ENCODE measurements at regions not wholly inside any gene's neighbourhood (a gene's known extent, or its start where the extent isn't known, plus 50 kb on each side); places are given as distances from the start of the nearest gene placed in this dataset.

DNA sequence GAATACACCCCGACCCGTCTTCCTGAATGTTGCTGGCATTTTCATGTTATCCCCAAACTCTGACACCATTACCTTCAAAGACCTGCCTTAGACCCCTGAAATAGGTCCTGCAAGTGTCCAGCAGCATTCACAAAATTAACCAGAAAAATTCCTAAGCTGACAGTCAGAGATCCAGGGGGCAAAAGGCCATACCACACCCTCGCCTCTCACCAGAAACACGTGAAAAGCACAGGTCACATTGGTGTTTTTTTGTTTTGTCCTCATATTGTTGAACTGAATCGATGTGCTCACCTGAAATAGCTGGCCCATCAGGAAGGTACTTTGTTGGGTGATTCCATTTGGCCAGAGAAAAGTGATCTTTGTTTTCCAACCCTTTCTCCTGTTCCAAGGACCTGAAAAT lies 113.1 kb upstream of the HES1 start:
- no peaks in the 10 kb centered on the region for H3K27me3 ChIP-seq
- no peak overlapping the region for H3K4me3 ChIP-seq
- no peaks in the 10 kb centered on the region for H3K36me3 ChIP-seq
- H3K4me1 ChIP-seq: peaks cover 0 to 7% (median 0%) of the 10 kb centered on the region in 4 donors
- H3K27ac ChIP-seq: no peak overlapping the region
- WGBS, 2 donors: 87 to 90% methylated on average over 5 of the region's 5 CpGs
- no peak for TF ChIP-seq EP300 (IDR thresholded peaks at IDR 0.05)
- no peaks in the 10 kb centered on the region for H3K9me3 ChIP-seq
- no peak for DNase-seq (ENCODE audit: low spot score in 2 of 2)

DNA sequence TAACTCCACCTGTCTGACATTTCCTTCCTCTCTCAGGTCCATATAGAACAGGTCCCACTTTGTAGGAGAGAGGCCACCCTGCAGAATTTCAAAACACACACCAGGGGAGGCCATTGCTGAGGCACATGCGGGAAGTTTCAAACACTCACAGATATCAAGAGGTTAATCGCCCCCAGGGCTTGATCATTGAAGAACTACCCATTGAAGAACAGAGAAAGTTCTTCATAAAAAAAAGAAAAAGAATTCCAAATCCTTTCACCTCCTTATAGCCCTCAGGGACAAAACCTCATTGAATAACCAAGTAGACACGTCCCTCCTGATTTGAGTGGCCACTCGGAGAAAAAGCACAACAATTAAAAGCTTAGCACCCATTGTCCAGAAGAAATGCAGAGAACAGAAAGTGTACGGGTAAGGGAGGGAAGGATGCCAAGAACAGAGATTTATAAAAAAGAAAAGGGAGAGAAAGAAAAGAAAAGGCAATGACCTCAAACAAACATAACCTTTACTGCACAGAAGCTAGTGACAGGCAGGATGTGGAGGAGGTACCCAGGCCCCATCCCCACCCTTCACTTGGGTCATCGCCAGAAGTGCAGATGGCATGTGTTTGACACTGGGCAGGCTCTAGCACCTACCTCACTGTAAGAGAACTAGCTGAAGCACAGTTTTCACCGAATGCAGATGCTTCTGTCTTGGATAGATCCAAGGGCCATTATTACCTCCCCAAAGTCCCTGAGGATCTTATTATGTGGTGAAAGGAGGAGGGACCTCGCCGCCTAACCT lies 112.3 kb upstream of the HES1 start:
- H3K36me3 ChIP-seq: no peaks in the 10 kb centered on the region
- H3K9me3 ChIP-seq: no peaks in the 10 kb centered on the region
- 61 to 64% methylated on average over 9 of the region's 9 CpGs for WGBS, 2 donors
- no peak overlapping the region for H3K27ac ChIP-seq
- H3K27me3 ChIP-seq: no peaks in the 10 kb centered on the region
- H3K4me3 ChIP-seq: no peak overlapping the region
- peaks cover 0 to 7% (median 0%) of the 10 kb centered on the region in 4 donors for H3K4me1 ChIP-seq
- TF ChIP-seq EP300 (IDR thresholded peaks at IDR 0.05) (no peak), POLR2A (IDR thresholded peaks at IDR 0.05) (no peak)
- TF ChIP-seq, protein P1, sequence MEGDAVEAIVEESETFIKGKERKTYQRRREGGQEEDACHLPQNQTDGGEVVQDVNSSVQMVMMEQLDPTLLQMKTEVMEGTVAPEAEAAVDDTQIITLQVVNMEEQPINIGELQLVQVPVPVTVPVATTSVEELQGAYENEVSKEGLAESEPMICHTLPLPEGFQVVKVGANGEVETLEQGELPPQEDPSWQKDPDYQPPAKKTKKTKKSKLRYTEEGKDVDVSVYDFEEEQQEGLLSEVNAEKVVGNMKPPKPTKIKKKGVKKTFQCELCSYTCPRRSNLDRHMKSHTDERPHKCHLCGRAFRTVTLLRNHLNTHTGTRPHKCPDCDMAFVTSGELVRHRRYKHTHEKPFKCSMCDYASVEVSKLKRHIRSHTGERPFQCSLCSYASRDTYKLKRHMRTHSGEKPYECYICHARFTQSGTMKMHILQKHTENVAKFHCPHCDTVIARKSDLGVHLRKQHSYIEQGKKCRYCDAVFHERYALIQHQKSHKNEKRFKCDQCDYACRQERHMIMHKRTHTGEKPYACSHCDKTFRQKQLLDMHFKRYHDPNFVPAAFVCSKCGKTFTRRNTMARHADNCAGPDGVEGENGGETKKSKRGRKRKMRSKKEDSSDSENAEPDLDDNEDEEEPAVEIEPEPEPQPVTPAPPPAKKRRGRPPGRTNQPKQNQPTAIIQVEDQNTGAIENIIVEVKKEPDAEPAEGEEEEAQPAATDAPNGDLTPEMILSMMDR (IDR thresholded peaks at IDR 0.05): no peak
- DNase-seq (ENCODE audit: low spot score in 2 of 2): no peak

DNA sequence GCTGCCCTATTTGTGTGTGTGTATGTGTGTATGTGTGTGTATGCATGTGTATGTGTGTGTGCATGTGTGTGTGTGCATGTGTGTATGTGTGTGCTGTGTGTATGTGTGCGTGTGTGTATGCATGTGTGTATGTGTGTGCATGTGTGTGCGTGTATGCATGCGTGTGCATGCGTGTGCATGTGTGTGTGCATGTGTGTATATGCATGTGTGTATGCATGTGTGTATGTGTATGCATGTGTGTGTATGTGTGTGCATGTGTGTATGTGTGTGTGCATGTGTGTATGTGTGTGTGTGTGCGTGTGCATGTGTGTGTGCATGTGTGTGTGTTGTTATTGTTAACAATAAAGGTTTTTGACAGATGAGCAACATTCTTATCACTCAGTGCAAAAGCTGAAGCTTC lies 110.8 kb upstream of the HES1 start:
- H3K27me3 ChIP-seq: no peaks in the 10 kb centered on the region
- no peak for DNase-seq (ENCODE audit: low spot score in 2 of 2)
- no peaks in the 10 kb centered on the region for H3K9me3 ChIP-seq
- peaks cover 0 to 7% (median 0%) of the 10 kb centered on the region in 4 donors for H3K4me1 ChIP-seq
- no peak overlapping the region for H3K4me3 ChIP-seq
- 73 to 92% methylated on average over 5 of the region's 5 CpGs for WGBS, 2 donors
- H3K36me3 ChIP-seq: no peaks in the 10 kb centered on the region
- TF ChIP-seq EP300 (IDR thresholded peaks at IDR 0.05) (no peak), POLR2A (IDR thresholded peaks at IDR 0.05) (no peak)
- TF ChIP-seq, protein P1 (IDR thresholded peaks at IDR 0.05): no peak
- H3K27ac ChIP-seq: no peak overlapping the region

DNA sequence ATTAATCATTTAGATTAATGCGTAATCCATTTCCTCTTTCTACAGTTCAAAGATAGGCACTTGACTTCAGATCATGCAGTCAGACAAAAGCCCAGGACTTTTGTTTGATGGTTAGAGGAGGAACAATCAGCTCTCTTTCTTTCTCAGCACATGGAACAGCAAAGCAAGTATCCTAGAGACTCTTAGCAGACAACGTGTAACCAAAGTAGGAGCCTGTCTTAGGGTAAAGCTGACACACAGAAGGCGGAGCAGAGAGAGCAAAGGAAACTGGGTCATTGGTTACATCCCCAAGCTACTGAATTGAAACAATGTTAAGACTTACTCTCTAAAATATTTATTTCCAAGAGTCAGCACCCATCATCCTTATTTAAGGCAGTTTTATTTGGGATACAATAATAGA lies 110.0 kb upstream of the HES1 start:
- no peak for DNase-seq (ENCODE audit: low spot score in 2 of 2)
- no peak overlapping the region for H3K27ac ChIP-seq
- no peak overlapping the region for H3K4me3 ChIP-seq

DNA sequence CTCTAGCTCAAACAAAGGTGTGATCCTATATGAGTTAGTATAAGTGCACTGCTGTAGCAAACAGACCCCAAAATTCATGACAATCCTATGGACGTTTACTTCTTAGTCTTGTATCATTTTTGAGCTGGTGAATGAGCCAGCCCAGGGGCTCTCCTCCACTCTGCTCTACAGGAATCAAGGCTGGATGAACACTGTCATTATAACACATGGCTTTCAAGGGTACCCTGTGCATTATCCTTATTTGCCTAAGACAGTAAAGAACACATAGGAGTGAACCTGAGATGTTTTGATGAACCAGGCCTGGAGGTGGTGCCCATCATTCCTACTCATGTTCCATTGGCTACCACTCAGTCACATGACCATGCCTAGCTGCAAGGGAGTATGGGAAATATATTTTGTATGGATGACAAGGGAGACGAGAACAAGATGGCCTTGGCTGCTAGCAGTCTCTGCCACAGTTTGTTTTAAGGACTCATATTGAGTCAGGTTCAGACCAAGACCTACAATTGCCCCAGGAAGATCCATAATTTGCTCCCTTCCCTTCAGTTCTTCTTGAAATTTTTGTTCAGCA lies 107.4 kb upstream of the HES1 start:
- Histone ChIP-seq H3K4me1 (peaks cover 0 to 6% (median 0%) of the 10 kb centered on the region in 4 donors), H3K4me3 (no peak overlapping the region), H3K27me3 (no peaks in the 10 kb centered on the region), H3K27ac (no peak overlapping the region), H3K9me3 (no peaks in the 10 kb centered on the region), H3K36me3 (no peaks in the 10 kb centered on the region)
- TF ChIP-seq POLR2A (IDR thresholded peaks at IDR 0.05) (no peak), EP300 (IDR thresholded peaks at IDR 0.05) (no peak)
- TF ChIP-seq, protein P1 (IDR thresholded peaks at IDR 0.05): no peak
- no peak for DNase-seq (ENCODE audit: low spot score in 2 of 2)
- WGBS, 2 donors: 89 to 95% methylated on average over 2 of the region's 2 CpGs

More for the DNA sequence above, 110.0 kb upstream of the HES1 start:
- TF ChIP-seq, protein P1 (IDR thresholded peaks at IDR 0.05): no peak
- no peak for TF ChIP-seq EP300 (IDR thresholded peaks at IDR 0.05)
- TF ChIP-seq POLR2A (IDR thresholded peaks at IDR 0.05): no peak
- no peaks in the 10 kb centered on the region for H3K36me3 ChIP-seq
- H3K9me3 ChIP-seq: no peaks in the 10 kb centered on the region
- H3K27me3 ChIP-seq: no peaks in the 10 kb centered on the region
- H3K4me1 ChIP-seq: peaks cover 0 to 7% (median 0%) of the 10 kb centered on the region in 4 donors
- WGBS, 2 donors: 80 to 84% methylated on average over 3 of the region's 3 CpGs
